Hematopoietic multipotent progenitor cell treated with erythropoietin and hydrocortisone succinate and interleukin-3 and kit ligand, for 8 days (in vitro differentiated cells): ENCODE measurements at regions not wholly inside any gene's neighbourhood (a gene's known extent, or its start where the extent isn't known, plus 50 kb on each side); places are given as distances from the start of the nearest gene placed in this dataset.

Experiments
- DNase-seq: peaks from one replicate; pipeline ENCODE4 v3.0.0-alpha.2; 2015

DNA sequence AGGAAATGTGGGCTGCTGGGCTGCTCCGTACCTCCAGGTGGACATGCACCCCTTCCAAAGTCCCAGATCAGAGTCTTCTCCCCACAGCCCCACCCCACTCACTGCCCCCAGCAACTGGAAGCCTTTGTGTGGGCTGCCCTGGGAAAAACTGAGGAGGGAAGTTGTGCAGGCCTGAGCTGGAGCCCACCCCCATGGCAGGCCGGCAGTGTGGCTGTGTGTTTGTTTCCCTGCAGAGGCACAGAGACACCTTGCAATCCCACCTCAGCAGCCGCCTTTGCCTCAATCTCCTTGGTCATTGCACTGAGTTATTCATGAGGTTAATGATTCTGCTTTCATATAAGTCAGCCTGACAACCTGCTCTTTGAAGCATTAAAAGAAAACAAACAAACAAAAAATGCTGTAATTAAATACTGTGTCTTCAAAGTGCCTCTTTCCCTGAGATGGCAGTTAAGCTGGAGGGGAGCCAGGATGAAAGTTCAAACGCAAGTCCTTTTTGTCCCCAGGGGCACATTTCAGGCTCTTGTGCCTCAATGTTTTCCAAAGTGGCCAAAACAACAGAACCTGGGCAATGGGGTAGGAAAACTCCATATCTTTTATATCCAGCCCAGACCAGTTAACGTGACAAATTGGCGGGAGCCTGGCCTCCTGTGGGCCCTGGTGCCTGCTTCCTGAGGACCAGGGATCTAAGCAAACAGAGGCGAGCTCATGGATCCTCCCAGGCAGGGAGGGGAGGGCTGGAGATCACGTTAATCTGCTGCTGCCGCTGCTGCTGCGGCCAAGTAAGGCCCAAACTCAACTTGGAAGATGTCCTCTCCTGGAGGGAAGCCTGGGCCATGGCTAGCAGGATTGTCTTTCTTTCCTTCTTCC is 51.9 kb upstream of the TSPAN11 start:
- no peak for DNase-seq

DNA sequence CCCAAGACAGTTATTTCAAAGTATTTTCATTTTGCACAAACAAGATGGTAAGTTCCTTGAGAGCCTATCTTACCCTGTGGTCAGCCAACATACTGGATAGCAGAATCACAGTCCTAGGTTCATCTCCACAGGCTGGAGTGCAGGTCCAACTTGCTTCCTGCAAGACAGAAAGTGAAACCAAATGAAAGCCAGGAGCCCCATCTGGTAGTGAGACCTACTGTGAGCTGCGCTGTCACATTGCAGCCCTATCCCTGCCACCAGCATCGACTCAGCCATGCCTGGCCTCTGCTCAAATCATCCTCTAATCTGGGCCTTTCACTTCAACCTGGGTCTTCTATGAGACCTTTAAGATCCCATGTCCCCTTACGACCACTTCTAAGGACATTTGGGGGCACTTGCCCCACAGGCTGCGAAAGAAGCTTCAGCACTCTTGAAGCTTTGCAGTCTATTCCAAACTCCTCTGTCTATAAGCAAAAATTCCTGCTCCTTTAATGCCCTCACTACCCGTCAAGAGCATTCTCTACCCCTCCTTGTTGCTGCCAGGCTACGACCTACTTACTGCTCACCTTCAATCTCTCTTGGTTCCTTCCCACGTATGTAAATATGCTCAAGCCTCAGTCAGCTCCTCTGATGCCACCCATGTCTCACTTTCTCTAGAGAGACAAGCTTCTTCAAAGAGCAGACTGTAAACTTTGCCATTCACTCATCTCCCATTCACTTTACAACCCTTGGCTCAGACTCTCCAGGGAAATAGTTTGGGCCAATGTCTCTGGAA is 55.9 kb upstream of the TSPAN11 start:
- DNase-seq = no peak

DNA sequence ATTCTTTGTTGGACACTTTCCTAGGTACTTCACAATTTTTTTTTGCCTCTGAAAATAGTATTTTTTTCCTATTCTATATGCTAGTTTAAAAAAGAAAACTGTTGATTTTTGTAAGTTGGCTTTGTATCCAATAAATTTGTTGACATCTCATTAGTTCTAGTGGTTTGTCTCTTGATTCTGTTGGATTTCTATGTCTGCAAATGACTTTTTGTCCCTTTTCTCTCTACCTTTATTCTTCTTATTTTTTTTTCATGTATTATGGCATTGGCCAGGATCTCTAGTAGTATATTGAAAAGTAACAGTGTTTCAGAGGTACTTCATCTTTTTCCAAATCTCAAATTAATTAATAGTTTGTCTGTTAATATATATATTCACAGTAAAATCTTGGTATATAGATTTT is 59.1 kb upstream of the TSPAN11 start:
- no peak for DNase-seq

DNA sequence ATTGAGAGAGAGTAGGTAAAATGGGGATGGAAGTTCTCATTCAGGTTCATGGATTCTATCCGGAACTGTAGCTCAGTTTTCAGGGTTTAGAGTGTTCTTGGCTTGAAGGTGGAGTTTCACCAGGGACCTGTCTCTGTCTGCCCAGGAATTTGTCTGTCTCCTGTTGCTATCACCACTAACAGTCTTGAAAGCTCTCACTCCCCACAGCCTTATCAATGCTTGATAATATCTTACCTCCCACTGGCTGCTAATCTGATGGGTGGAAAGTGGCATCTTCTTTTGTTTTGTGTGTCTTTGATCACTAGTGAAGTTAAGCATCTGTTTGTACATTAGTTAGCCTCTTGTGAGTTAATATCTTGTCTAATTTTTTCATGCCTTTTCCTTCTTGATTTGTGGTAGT is 60.3 kb upstream of the TSPAN11 start:
- no peak for DNase-seq

DNA sequence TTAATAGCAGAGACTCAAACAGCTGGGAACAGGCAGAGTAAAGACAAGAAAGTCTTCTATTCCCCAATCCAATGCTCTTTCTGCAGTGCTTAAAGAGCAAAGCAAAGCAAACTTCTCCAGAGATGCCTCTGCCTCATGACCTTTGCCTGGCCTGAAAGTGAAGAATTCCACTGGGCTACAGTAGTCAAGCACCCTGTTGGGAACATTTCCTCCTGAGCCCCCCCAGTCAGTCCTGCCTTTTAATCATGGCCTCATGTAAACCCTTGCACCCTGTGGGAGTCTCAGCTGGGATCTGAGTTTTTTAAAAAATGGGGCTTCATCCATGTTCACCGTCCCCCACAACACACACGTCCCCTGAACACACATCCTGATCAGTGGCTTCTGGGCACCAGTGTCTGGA is 62.7 kb upstream of the TSPAN11 start:
- no peak for DNase-seq

DNA sequence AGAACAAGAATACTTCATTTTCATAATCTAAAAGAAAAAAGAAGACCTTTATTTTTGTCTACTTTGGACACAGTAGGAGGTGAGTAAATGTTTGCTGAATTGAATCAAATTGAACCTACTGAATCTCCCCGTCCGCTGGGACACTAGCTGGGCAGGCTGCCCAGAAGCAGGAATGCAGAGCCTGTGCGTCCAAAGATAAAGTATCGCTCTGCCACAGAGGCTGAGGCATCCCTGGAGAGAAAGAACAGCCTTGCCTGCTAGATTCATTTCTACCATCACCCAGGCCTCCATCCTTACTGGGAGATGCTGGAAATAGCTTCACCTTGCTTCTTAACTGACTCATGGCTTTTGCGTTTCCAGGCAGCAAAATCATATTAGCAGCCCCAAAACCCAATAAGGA is 64.1 kb upstream of the TSPAN11 start:
- DNase-seq = peak; percentile 57

DNA sequence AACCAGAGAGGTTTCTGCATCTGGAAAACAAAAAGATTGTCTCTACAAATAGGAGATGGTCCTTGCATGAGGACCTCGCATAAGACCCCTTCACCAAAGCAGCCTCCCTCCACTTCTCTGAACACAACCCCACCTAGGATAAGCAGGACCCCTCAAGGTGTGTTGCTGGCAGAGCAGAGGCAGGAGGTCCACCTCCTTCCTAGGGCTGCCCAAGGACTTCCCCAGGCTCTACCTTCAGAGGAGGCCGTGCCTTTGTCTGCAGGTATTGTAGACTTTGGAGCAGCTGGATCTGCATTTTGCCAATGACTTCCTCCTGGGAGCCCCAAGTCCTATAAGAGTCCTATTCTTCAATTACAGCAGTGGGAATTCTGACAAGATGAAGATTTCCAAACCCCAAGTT is 67.3 kb upstream of the TSPAN11 start:
- DNase-seq = no peak

DNA sequence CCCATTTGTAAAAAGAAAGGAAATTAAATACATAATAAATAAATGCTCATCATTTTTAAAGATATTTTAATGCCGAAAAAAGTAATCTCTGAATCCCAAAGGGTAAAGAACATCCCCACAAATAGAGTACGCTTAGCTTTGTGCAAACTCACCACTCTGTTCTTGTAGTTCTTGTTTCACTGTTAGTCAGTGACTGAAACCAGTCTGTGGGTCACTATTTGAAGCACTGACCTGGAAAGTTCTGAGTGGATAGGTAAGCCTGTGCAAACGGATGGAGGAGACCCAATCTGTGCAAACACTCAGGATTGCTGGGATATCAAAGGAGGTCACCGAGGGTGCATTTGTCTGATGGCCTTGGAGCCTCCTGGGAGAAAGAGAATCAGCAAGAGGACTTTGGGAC is 68.1 kb upstream of the TSPAN11 start:
- no peak for DNase-seq

DNA sequence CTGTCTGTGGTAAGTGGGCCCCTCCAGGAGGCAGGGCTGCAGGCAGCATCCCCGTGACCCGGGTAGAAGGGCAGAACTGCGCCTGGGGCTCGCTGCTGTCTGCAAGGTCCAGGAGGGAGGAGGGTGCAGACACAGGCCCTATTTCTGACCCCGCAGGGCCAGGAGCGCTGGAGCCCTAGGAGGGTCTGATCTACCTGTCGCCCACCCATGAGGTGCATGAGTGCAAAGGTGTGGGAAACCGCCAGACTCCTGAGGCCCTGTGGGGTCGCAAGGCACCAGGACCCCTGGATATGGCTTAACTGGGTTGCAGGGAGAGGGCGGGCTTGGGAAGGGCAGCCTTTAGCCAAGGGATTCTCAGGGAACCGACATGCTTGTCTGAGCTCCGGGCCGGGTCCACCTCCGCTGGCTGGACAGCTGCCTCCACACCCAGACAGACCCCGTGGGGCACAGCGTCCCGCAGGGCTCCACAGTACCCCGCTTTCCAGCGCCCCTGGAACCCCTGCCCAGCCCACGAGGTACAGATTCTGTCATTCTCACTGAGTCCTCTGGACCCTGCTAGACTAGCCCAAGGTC is 72.9 kb upstream of the TSPAN11 start:
- no peak for DNase-seq

DNA sequence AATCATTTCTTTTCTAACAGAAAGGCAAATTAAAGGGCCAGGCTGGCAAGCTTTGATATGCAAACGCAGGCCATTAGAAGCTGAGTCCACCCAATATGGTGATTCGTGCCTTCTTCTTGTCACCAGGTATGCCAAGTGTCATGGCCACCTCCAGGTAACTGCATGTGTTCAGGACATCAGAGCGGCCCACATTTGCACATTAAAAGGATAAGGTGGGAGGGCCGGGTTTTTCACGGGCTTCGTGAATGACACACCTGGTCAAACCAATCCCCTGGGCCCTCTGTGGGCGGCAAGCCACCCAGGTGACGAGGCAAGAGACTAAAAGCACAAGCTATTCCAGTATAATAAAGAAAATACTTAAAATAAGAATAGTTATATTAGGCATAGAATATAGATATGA is 75.9 kb upstream of the TSPAN11 start:
- no peak for DNase-seq

DNA sequence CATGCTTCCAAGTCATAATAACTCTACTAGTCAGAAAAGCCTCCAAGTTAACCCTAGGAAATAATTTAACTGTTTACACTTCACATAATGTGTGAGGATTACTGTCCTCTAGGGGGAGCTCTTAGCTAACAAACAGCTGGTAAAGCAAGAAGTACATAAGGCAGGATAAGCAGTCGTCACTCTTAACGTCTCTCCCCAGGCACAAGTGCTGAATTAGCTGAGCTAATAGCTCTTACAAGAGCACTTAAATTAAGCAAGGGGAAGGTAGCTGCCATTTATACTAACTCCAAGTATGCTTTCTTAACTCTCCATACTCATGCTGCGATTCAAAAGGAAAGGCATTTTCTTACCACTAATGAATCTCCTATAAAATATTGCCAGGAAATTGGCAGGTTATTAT is 79.3 kb upstream of the TSPAN11 start:
- DNase-seq = peak; percentile 87

DNA sequence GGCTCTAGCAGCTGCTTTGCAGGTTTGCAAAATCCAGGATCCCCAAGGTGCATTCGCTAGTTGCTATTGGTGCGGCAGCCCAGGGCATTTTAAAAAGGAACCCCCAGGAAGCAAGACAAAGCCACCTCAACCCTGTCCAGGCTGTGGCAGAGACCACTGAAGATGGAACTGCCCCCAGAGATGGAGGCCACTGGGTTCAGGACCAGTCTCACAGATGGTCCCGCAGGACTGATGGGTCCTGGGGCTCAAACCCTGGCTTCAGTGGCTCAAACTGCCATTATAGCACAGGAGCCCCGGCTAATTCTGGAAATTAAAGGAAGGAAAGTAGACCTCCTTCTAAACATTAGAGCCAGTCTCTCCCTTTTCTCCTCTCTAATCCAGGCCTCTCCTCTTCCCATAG is 79.8 kb upstream of the TSPAN11 start:
- DNase-seq = no peak

DNA sequence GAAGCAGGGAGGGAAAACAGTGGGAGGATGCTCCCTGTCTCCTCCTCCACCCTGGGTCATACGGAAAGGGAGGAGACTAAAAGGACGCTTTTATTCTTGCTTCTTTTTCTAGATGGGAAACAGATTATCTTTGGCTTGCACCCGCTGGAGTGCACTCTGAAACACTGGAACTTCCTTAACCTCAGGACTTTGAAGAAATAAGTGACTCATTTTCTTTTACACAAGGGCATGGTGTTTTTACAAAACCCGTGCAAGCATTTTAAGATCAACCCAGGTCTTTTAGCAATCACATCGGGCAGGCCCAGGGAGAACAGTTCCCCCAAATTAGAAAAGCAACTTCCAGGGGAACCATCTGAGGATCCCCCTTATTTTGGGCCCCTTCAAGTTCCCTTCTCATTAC is 80.9 kb upstream of the TSPAN11 start:
- no peak for DNase-seq

DNA sequence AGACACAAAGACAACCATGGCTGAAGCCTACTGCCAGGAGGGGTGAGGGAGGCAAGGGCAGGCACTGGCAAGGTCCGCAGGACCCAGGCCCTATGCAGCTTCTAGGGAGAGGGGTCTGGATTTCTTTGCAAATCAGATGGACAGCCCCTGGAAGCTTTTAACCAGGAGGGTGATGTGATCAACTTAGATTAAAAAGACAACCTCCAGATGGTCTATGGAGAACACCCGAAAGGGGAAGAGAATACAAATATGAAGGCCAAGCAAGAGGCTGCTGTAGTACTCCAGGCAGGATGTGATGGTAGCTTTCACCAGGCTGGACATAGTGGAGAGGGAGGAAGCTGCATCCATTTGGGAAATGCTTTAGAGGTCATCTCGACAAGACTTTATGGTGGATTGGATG is 83.3 kb upstream of the TSPAN11 start:
- no peak for DNase-seq

DNA sequence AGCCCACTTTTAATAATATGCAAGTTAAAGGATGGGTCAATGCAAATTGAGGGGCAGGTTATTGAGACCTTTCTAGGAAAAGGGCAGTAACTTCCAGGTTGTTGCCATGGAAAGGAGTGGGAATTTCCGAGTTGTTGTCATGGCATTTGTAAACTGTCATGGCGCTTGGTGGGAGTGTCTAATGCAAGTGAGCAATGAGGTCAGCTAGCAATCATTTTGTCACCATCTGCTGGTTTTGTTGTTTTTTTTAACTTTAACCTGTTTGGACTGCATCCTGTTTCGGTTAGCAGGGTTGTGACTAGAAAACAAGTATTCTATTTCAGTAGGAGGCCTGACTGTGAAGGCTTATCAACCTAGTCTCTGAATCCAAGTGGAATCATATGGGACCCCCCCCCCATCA is 85.8 kb upstream of the TSPAN11 start:
- DNase-seq = no peak

DNA sequence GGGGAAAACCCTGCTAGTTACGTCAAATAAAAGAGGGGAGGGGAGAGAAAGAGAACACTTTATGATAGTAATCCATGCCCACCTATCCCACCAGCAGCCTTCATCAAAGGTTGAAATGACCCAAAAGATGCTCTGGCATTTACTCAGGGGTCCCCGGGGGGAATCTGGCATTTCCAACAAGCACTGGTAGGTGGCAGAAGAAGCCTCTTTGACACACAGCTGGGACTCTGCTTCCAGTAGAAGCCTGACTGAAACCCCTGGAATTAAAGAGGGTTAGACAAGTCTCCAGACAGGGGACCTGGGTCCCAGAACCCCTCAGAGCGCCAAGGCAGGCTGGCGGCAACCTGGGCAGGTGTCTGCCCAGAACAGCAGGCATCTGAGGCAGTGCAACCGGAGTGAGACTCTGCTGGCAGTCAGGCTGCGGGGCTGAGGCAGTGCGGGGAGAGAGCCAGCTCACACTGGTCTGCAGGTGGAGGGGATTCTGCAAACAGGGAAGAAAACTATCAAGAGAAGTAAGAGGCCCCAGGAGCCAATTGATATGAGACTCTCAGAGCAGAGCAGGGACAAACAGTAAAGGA is 85.0 kb upstream of the CAPRIN2 start:
- no peak for DNase-seq

DNA sequence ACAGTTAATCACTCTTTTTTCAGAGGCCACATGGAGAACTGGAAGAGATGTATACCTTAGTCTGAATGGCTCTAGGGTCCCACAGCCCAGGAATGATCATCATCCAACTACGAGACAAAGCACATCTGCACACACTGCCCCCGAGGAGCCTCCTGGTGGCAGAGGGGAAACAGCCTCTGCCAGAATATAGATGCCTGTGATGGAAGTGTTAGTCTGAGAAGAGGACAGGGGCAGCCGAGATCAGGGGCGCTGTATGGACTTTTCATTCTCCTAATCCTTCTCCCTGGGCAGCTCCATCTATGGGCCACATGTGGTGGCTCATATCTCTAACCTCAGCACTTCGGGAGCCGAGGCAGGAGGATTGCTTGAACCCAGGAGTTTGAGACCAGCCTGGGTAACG is 82.8 kb upstream of the CAPRIN2 start:
- no peak for DNase-seq

DNA sequence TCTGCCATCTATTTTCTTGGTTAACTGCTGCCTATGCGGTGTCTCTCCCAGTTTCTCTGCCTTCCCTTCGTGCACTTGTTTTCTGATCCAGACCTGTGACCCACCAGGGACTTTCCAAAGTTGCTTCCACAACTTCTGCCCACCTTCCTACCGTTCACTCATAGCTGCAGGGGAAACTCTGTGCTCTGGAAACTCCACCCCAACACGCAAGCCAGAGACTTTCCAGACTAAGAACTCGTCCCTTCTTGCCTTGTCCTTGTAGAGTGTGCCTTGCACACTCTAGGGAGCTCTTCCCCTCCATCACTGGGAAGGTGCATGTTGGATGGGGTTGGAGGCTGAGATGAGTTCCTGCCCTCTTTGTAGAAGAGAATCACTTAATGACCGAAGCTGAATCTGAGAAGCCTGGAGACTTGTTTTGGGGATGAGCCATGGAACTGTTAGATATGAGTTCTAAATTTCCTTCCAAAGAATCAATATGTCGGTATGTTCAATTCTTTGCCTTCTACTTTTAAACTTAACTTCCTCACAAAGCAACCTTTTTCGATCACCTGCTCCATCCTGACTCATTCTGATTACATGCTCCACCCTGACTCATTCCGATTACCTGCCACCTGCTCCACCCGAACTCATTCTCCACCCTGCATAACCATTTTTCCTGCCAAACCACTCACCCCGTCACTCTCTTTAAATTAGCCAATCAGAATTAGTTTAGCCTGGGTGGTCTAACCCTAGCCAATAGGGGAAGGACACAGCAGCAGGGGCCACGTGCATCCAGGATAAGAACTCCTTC is 82.1 kb upstream of the CAPRIN2 start:
- DNase-seq = no peak

DNA sequence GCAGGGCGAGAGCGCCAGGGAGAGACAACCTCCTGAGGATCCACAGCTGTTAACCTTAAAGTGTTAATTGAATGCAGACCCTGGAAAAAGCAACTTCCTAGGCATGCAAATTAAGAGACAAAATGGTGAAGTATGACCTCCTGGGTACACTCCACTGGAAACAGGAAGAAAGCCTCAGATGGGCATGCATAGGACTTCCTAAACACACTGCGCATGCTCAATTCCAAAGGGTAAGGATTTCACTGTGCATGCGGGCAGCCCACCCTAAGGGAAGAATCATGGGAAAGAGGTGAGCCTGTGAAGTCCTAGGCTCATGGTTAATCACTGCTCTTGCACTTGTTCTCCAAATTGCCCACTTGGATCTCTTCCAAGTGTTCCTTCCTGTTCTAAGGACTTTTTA is 80.5 kb upstream of the CAPRIN2 start:
- DNase-seq = no peak

DNA sequence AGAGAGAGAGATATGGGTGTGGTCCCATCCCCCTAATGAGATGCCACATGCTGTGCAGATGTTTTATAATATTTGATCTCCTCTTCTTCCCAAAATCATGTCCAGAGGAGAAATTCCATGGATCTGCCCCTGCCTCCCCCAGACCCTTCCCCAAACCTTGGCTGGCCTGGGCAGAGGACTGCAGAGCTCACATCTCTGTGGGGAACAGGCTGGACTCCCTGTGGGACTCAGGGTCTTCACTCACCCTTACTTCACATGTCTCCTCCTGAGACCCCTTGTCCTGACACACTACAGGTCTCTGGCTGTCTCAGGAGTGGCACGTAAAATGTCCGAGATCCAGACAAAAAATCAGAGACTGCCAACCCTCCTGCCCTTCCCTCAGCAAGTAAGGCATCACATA is 76.0 kb upstream of the CAPRIN2 start:
- no peak for DNase-seq

DNA sequence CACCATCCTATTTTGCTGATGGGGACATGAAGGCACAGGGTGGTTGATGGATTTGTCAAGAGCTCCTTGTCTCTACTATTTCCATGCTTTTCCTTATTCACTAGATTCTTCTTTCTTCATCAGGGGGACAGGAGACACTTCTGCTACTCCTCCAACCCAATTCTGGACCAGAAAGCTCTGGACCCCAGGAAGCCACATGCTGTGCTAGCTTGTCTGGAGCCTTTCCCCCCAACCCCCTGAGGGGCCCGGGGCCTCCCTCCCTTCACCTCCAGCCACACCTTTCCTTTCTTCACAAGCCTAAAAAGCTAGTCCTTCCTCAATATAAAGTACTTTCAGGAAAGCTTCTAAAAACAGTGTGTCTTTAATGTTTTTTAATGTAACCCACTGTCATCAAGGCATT is 75.1 kb upstream of the CAPRIN2 start:
- DNase-seq = no peak

DNA sequence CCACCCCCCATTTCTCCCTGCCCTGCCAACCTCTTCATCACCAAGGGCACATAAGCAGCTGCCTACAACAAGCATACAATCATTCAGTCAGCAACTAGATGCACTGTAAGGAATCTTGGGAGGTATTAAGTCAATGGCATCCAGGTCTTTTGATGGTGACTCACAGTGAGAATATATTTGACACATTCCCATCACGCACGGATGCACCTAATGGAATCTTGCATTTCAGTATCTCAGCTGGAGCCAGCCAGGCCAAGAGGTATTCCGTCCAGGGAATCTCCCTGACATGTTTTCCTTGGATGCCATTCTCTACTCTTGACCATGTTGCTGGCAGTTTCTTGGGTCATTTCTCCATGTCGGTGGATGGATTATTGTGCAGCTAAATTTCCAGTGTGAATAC is 73.9 kb upstream of the CAPRIN2 start:
- DNase-seq = no peak
